Suprapubic skin (tissue), 4 donors: ENCODE measurements at regions not wholly inside any gene's neighbourhood (a gene's known extent, or its start where the extent isn't known, plus 50 kb on each side); places are given as distances from the start of the nearest gene placed in this dataset.
A peak's percentile ranks its signal among the peaks of the same experiment; 100 is the strongest.

Source experiments
- DNase-seq, 2 donors: peaks; one replicate each; pipeline ENCODE4 v3.0.0-alpha.2; 2019; ENCODE audit warnings: low spot score in 2 of 2
- H3K27ac ChIP-seq: fragments of 200-600 bp; sonication (generic); one replicate; pipeline ENCODE4 v1.5.1; 2019
- H3K27me3 ChIP-seq: fragments of 200-600 bp; sonication (generic); one replicate; pipeline ENCODE4 v1.5.1; 2019
- H3K36me3 ChIP-seq: fragments of 200-600 bp; sonication (generic); one replicate; pipeline ENCODE4 v1.5.1; 2019
- H3K4me1 ChIP-seq: fragments of 200-600 bp; sonication (generic); one replicate; pipeline ENCODE4 v1.5.1; 2019
- H3K4me3 ChIP-seq: fragments of 200-600 bp; sonication (generic); one replicate; pipeline ENCODE4 v1.5.1; 2019; ENCODE audit warnings: mild to moderate bottlenecking
- H3K9me3 ChIP-seq: fragments of 200-600 bp; sonication (generic); one replicate; pipeline ENCODE4 v1.5.1; 2019
- EP300 ChIP-seq: sonication (generic); formaldehyde crosslinking; IDR thresholded peaks from one replicate; pipeline ENCODE4 v1.6.1; 2017; ENCODE audit warnings: antibody characterized with exemption
- POLR2A ChIP-seq, 2 donors: fragments of 450-650 bp; IDR thresholded peaks; one replicate each; pipeline ENCODE4 v1.6.1; 2017; ENCODE audit warnings: antibody characterized with exemption in 2 of 2, mild to moderate bottlenecking in 2 of 2, moderate library complexity in 2 of 2
- POLR2AphosphoS5 ChIP-seq, 3 donors: sonication (generic); formaldehyde crosslinking; IDR thresholded peaks; one replicate each; pipeline ENCODE4 v1.6.1; 2017; ENCODE audit warnings: antibody characterized with exemption in 3 of 3
- WGBS: methylation state at CpG from one replicate; pipeline ENCODE4 v1.1.5; 2018; 5-methylcytosine and 5-hydroxymethylcytosine counted together
- TF ChIP-seq, protein P1 (sequence below), 2 donors: fragments of 200-600 bp in 1 of 2; fragments of 450-650 bp in 1 of 2; sonication (generic) in 1 of 2; IDR thresholded peaks; one replicate each; pipeline ENCODE4 v1.5.1; 2016 to 2019; ENCODE audit warnings: antibody characterized with exemption in 2 of 2, mild to moderate bottlenecking in 1 of 2, moderate library complexity in 1 of 2

- no peaks in the 10 kb centered on the region for H3K27me3 ChIP-seq
- no peak overlapping the region for H3K4me3 ChIP-seq
- 59% methylated on average over 9 of the region's 9 CpGs for WGBS
- no peak for DNase-seq
- no peaks in the 10 kb centered on the region for H3K9me3 ChIP-seq
- no peaks in the 10 kb centered on the region for H3K36me3 ChIP-seq
- peak overlapping the region; percentile 56 for H3K27ac ChIP-seq
- H3K4me1 ChIP-seq: peaks cover 24% of the 10 kb centered on the region
- TF ChIP-seq, protein P1, sequence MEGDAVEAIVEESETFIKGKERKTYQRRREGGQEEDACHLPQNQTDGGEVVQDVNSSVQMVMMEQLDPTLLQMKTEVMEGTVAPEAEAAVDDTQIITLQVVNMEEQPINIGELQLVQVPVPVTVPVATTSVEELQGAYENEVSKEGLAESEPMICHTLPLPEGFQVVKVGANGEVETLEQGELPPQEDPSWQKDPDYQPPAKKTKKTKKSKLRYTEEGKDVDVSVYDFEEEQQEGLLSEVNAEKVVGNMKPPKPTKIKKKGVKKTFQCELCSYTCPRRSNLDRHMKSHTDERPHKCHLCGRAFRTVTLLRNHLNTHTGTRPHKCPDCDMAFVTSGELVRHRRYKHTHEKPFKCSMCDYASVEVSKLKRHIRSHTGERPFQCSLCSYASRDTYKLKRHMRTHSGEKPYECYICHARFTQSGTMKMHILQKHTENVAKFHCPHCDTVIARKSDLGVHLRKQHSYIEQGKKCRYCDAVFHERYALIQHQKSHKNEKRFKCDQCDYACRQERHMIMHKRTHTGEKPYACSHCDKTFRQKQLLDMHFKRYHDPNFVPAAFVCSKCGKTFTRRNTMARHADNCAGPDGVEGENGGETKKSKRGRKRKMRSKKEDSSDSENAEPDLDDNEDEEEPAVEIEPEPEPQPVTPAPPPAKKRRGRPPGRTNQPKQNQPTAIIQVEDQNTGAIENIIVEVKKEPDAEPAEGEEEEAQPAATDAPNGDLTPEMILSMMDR (IDR thresholded peaks at IDR 0.05): no peak
- TF ChIP-seq EP300 (no peak), POLR2A (IDR thresholded peaks at IDR 0.05) (no peak)
Observed at GRCh38 chr12:42756841-42757623, 167.5 kb upstream of the PRICKLE1 start.

GRCh38 chr12:42750356-42750755 is 160.8 kb upstream of the PRICKLE1 start:
- no peak overlapping the region for H3K27ac ChIP-seq
- no peak for DNase-seq
- no peaks in the 10 kb centered on the region for H3K27me3 ChIP-seq
- TF ChIP-seq, protein P1 (IDR thresholded peaks at IDR 0.05): no peak
- TF ChIP-seq POLR2A (IDR thresholded peaks at IDR 0.05) (no peak), POLR2AphosphoS5 (IDR thresholded peaks at IDR 0.05) (no peak), EP300 (no peak)
- no peaks in the 10 kb centered on the region for H3K4me1 ChIP-seq
- no peak overlapping the region for H3K4me3 ChIP-seq
- WGBS: 90% methylated on average over 1 of the region's 1 CpG
- H3K36me3 ChIP-seq: no peaks in the 10 kb centered on the region
- peaks cover 8% of the 10 kb centered on the region for H3K9me3 ChIP-seq

DNA sequence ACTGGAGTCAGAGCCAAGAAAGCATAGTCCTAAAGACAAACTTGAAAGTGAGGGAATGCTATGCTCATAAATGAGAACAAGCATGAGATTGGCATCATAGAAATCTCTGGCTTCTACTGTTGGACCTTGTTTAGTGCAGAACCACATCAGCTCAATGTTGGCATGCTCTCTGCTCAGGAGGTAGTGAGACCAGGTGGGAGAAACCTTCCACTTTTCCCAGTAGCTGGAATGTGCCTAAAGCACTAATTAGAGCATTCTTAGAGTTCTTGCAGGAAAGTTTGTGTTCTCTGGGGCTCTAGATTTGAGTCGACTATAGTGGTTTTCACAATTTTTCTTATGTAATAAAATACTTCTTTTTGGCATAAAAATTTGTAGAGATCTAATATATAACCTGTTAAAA is 159.7 kb upstream of the PRICKLE1 start:
- 60% methylated on average over 1 of the region's 1 CpG for WGBS
- Histone ChIP-seq H3K27me3 (no peaks in the 10 kb centered on the region), H3K27ac (no peak overlapping the region), H3K4me1 (peaks cover 6% of the 10 kb centered on the region), H3K9me3 (peaks cover 8% of the 10 kb centered on the region), H3K36me3 (no peaks in the 10 kb centered on the region), H3K4me3 (no peak overlapping the region)
- DNase-seq: no peak
- TF ChIP-seq, protein P1 (IDR thresholded peaks at IDR 0.05): no peak
- TF ChIP-seq EP300 (no peak), POLR2A (IDR thresholded peaks at IDR 0.05) (no peak), POLR2AphosphoS5 (IDR thresholded peaks at IDR 0.05) (no peak)

- DNase-seq: no peak
- peak overlapping the region; percentile 33 for H3K27ac ChIP-seq
Observed at GRCh38 chr12:42744539-42745182, 155.1 kb upstream of the PRICKLE1 start.

DNA sequence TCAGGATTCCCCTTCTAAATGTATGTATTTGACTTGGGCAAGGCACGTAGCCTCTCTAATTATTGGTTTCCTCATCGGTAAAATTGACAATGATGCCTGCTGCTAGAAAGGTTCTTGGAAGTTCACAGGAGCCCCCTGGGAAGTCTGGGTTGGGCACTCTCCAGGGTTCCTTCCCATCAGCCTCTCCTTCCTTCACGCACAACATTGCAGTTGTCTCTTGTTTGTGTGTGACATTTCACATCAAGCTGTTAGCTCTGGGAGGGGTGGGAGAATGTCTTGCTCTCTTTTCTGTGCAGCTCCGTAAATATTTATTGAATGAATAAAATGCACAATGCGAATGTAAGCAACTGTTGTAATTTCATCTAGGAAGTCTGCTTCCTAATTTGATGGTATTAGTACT is 153.2 kb upstream of the PRICKLE1 start:
- H3K36me3 ChIP-seq: no peaks in the 10 kb centered on the region

More at GRCh38 chr12:42744539-42745182, 155.1 kb upstream of the PRICKLE1 start:
- WGBS: 27% methylated on average over 5 of the region's 5 CpGs
- Histone ChIP-seq H3K9me3 (peaks cover 8% of the 10 kb centered on the region), H3K27me3 (no peaks in the 10 kb centered on the region), H3K36me3 (no peaks in the 10 kb centered on the region), H3K4me1 (peaks cover 25% of the 10 kb centered on the region), H3K4me3 (no peak overlapping the region)
- TF ChIP-seq POLR2AphosphoS5 (IDR thresholded peaks at IDR 0.05): peak in 2 of 3 donors; percentile 80 to 81
- TF ChIP-seq, protein P1 (IDR thresholded peaks at IDR 0.05): no peak

More for the DNA sequence above, 153.2 kb upstream of the PRICKLE1 start:
- no peak for DNase-seq
- Histone ChIP-seq H3K27me3 (no peaks in the 10 kb centered on the region), H3K27ac (no peak overlapping the region), H3K4me1 (peaks cover 30% of the 10 kb centered on the region), H3K9me3 (peaks cover 8% of the 10 kb centered on the region), H3K4me3 (no peak overlapping the region)
- 67% methylated on average over 5 of the region's 5 CpGs for WGBS
- TF ChIP-seq EP300 (no peak), POLR2AphosphoS5 (IDR thresholded peaks at IDR 0.05) (no peak), POLR2A (IDR thresholded peaks at IDR 0.05) (no peak)
- TF ChIP-seq, protein P1 (IDR thresholded peaks at IDR 0.05): no peak
